HG03469 (cell line): ENCODE measurements at regions not wholly inside any gene's neighbourhood (a gene's known extent, or its start where the extent isn't known, plus 50 kb on each side); places are given as distances from the start of the nearest gene placed in this dataset.
"Not testable (repeated sequence)": the region's sequence is repeated elsewhere in the genome, so short reads cannot be mapped to it uniquely, and the experiment has no call there.

Experiments used
- ATAC-seq: cut with Tn5 transposase; IDR thresholded peaks from one replicate; pipeline ENCODE4 v1.9.1; 2021; ENCODE audit warnings: mild to moderate bottlenecking, moderate library complexity, moderate number of reproducible peaks; ENCODE audit not compliant: unreplicated experiment

GRCh38 chr9:20242510-20243189 is 379.6 kb downstream of the MLLT3 start:
- ATAC-seq = peak; percentile 92

DNA sequence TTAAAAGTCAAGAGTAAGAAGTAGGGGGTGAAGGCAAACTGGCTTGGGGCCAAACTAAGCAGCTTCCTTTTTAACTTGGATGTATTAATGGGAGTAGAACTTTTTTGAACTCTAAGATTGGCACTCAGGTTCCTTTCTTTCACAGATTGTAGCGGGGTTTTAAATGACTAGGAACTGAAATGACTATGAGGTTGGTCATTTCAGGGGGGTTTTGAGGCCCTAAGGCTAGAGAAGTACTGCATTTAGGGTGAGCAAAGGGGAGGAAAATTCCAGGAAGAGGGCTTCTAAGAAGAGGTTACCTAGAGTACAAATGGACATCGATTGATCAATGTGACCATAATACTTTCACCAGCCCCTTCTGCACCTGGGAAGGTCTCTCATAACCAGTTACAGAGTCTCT is 381.8 kb downstream of the MLLT3 start:
- ATAC-seq = no peak

GRCh38 chr9:20238921-20239320 is 383.4 kb downstream of the MLLT3 start:
- ATAC-seq = no peak

- no peak for ATAC-seq
Measured at GRCh38 chr9:20237686-20238085, 384.6 kb downstream of the MLLT3 start.

DNA sequence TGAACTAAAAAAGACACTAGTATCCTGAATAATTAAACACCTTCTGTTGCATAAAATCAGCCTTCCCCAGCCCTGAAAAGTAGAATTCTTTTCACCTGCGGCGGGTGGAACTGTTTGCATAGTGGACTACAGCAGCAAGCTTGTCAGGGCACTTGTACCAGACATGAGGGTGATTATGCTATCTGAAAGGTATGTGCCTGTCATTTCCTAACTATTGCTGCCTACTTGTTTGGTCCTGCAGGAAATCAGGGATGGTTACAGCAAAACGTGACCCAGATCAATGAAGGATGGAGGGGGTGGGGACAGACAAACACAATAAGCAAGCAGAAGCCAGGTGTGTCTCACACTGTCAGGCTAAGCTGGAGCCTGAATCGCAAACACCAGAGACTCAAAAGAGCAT is 385.6 kb downstream of the MLLT3 start:
- no peak for ATAC-seq

GRCh38 chr9:20235206-20235605 is 387.1 kb downstream of the MLLT3 start:
- not testable (repeated sequence) for ATAC-seq

- no peak for ATAC-seq
Measured at GRCh38 chr9:20228096-20228495, 394.2 kb downstream of the MLLT3 start.

DNA sequence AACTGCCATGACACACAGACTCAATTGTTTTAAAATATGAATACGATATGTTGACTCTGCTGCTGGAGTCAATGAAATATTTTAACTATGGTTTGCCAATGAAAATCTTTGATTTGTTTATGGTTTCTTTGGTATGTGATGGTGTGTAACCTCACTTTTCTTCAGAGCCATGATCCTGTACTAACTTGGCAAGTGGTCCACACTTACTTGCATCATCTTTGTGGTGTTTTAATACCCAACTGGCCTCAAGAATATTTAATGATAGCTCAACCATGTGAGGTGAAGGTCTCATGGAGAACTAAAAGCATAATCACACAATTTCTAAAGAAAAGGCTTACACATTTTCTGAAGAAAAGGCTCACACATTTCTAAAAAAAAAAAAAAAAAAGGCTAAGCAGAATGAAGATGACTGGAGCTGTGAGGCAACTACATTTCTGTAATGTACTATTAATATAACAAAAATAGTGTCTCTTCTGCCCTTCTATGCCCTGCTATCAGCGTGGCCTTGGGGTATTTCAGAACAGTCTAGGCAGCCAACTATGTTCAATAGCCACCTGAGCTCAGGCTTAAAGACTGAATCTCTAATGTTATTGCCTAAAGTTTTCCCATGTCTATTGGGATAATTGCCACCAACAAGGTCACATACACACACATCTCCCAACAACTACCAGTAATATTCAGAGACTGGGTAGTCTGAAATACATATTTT is 395.0 kb downstream of the MLLT3 start:
- no peak for ATAC-seq

GRCh38 chr9:20226345-20226744 is 396.0 kb downstream of the MLLT3 start:
- ATAC-seq = no peak

GRCh38 chr9:20225826-20226225 is 396.5 kb downstream of the MLLT3 start:
- no peak for ATAC-seq

DNA sequence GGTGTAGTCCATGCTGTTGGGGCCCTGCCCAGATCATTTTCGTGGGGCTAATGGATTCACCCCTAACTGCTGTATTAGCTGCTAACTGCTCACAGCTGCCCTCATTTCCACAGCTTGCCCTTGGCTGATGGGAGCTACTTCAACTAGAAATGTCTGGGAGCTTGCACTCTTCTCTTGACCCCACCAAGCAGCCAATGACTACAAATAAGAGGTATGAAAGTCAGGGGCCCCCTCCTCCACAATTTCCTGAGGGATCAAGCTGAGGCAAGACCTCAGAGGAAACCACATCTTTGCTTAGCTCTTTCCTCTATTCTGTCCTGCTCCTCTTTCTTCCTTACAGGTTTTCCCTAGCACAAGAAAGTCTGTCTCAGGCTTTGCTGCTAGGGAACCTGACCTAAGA is 397.5 kb downstream of the MLLT3 start:
- ATAC-seq = no peak

DNA sequence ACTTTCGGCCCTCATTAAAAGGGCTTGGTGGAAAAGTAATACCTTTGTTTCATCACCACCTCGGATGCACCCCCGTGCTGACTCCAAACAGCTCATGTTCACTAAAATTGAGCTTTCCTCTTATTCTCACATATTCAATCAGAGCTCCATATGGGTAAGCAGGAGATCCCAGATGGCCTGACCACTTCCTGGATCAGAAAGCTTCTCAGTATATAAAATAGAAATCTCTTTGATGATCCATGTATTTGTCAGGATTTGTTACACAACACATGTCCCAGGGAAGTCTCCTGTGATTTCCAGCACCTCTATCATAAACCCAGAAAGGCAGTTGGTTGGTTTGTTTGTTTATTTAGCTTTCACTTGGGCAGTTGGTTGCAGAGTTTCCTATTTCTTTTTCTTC is 402.0 kb downstream of the MLLT3 start:
- no peak for ATAC-seq

DNA sequence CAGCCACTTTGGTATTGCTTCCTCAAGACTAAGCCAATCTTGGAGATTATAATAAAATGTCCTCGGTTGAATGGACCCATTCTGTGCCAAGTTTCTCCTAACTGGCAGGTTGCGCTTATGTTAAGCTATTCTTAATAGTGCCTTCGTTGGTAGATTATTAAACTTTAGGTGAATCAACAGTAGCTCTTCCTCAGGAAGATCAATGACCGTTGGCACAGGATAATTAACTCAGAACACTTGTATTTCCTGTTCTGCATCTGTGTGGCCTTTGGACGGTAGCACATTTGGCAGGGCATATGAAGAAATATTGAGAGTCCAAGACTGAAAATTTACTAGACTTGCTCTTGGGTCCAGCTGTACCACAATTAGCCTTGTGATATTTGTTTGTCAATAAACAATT is 402.9 kb downstream of the MLLT3 start:
- ATAC-seq = no peak

DNA sequence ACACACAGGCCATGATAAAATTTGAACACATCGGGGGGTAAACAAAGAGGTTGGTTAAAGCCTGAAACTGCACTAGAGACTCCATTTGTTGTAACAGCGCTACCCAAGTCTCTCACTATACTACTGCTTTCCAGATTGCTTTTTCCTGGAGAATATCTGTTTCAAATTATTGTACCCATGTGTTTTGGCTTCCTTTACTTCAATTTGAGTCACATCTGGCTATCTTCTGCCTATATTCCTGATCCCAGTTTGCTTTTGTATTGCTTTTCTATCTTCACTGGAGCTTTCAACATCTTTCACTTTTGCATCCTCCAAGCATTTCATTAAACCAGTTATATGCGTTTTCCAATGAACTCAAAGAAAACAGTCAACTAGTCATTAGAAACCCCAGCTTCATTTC is 404.7 kb downstream of the MLLT3 start:
- no peak for ATAC-seq

DNA sequence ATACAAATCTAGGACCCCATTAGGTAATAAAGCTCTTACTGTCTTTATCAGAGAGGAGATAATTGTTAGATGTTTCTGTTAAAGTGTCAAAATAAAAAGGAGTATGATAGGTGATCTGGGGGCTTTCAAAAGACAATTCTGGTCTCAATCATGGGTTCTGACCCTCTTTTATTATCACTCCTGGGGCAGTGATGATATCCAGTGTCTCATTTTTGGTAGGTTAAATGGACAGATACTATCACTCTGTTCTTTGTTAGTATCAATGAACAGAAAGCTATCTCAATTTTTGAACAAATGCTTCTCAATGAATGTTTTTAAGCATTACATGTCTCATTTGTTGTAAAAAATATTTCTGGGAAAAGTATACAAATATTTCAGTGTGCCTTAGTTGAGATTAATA is 405.9 kb downstream of the MLLT3 start:
- no peak for ATAC-seq

- ATAC-seq = no peak
Measured at GRCh38 chr9:20215552-20215951, 406.7 kb downstream of the MLLT3 start.

DNA sequence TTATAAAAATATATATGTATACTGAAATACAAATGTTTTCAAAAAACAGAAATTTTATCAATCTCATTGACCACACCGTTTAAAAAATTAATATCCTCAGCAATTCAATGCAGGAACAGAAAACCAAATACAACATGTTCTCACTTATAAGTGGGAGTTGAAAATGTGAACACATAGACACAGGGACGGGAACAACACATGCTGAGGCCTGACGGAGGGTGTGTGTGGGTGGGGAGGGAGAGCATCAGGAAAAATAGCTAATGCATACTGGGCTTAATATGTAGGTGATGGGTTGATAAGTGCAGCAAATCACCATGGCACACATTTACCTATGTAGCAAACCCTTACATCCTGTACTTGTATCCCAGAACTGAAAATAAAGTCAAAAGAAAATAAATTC is 409.5 kb downstream of the MLLT3 start:
- ATAC-seq = no peak

- no peak for ATAC-seq
Measured at GRCh38 chr9:20209391-20210340, 412.6 kb downstream of the MLLT3 start.

GRCh38 chr9:20208961-20209371 is 413.3 kb downstream of the MLLT3 start:
- ATAC-seq = no peak

DNA sequence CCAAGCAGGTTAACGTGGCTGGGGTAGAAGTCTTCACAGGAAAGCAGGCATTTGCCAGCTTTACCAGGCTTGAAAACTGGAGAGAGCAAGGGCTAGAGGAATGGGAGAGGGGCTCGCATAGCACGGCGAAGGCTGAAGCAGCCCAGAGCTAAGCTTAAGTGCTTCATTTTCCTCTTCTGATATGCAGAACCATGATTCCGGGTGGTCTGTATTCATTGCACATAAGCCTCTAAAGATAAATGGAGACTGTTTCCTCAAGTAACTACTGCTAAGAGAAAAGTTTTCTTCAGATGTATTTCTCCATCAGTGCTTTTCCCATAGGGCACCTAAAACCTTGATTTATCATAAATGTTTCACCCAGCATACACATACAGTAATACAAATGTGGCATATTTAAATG is 414.1 kb downstream of the MLLT3 start:
- no peak for ATAC-seq

GRCh38 chr9:20207176-20207575 is 415.1 kb downstream of the MLLT3 start:
- ATAC-seq = no peak

DNA sequence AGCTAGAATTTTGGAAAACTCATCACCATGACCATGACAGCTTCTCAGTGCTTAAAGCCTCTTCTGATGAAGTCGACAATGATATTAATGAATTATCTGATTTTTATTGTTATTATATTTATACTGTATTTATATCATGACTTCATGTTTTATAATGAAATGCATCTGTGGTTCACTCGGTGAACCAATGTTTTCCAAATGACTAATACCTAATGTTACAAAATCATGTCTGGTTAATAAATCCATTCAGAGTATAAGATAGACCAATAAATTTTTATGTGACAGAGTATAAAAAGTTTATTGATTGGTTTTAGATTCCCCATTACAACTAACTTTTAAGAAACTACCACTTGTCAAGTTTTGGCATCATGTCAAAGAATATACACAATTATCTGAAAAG is 416.5 kb downstream of the MLLT3 start:
- ATAC-seq = no peak
